GM18870 (cell line): ENCODE measurements at regions not wholly inside any gene's neighbourhood (a gene's known extent, or its start where the extent isn't known, plus 50 kb on each side); places are given as distances from the start of the nearest gene placed in this dataset.

Experiments used
- ATAC-seq: cut with Tn5 transposase; IDR thresholded peaks from one replicate; pipeline ENCODE4 v1.9.1; 2021; ENCODE audit warnings: moderate library complexity; ENCODE audit not compliant: unreplicated experiment

GRCh38 chr2:21668078-21668710 lies 544.4 kb downstream of the TDRD15 start:
- ATAC-seq: no peak

GRCh38 chr2:21676041-21676440 lies 552.3 kb downstream of the TDRD15 start:
- no peak for ATAC-seq

GRCh38 chr2:21676676-21677075 lies 552.9 kb downstream of the TDRD15 start:
- no peak for ATAC-seq

GRCh38 chr2:21683838-21684237 lies 560.1 kb downstream of the TDRD15 start:
- ATAC-seq: no peak

GRCh38 chr2:21687589-21687988 lies 563.8 kb downstream of the TDRD15 start:
- ATAC-seq: no peak

GRCh38 chr2:21690005-21690404 lies 566.2 kb downstream of the TDRD15 start:
- no peak for ATAC-seq

- no peak for ATAC-seq
These were observed 569.3 kb downstream of the TDRD15 start for GRCh38 chr2:21693081-21693480.

- no peak for ATAC-seq
These were observed 570.5 kb downstream of the TDRD15 start for GRCh38 chr2:21694079-21694878.

GRCh38 chr2:21696900-21697299 lies 573.1 kb downstream of the TDRD15 start:
- ATAC-seq: no peak

- no peak for ATAC-seq
These were observed 576.9 kb downstream of the TDRD15 start for GRCh38 chr2:21700644-21701043.

GRCh38 chr2:21710031-21710430 lies 586.3 kb downstream of the TDRD15 start:
- ATAC-seq: no peak

GRCh38 chr2:21710496-21710895 lies 586.7 kb downstream of the TDRD15 start:
- ATAC-seq: no peak

- ATAC-seq: no peak
These were observed 592.1 kb downstream of the TDRD15 start for GRCh38 chr2:21715887-21716286.

GRCh38 chr2:21727101-21727500 lies 603.3 kb downstream of the TDRD15 start:
- ATAC-seq: no peak

GRCh38 chr2:21728133-21728532 lies 604.4 kb downstream of the TDRD15 start:
- no peak for ATAC-seq

GRCh38 chr2:21730141-21730540 lies 606.4 kb downstream of the TDRD15 start:
- no peak for ATAC-seq

GRCh38 chr2:21740484-21740883 lies 616.7 kb downstream of the TDRD15 start:
- ATAC-seq: no peak

- no peak for ATAC-seq
These were observed 622.7 kb downstream of the TDRD15 start for GRCh38 chr2:21746499-21746898.

- ATAC-seq: no peak
These were observed 624.7 kb downstream of the TDRD15 start for GRCh38 chr2:21748501-21748900.

GRCh38 chr2:21754164-21754788 lies 630.5 kb downstream of the TDRD15 start:
- no peak for ATAC-seq

GRCh38 chr2:21757805-21758430 lies 634.1 kb downstream of the TDRD15 start:
- no peak for ATAC-seq

- no peak for ATAC-seq
These were observed 636.1 kb downstream of the TDRD15 start for GRCh38 chr2:21759819-21760218.
